ENCODE measurements at regions not wholly inside any gene's neighbourhood (a gene's known extent, or its start where the extent isn't known, plus 50 kb on each side); places are given as distances from the start of the nearest gene placed in this dataset.

GRCh38 chr2:6236317-6236716 is 544.1 kb downstream of the SOX11 start:
- ChIA-PET CTCF (no interaction called here), POLR2A (no interaction called here)
- Histone ChIP-seq H3K36me3 (ENCODE audit: control insufficient read depth, insufficient read depth, low read length) (no peaks in the 10 kb centered on the region), H3K27me3 (ENCODE audit: control insufficient read depth, insufficient read depth, low read length) (no peaks in the 10 kb centered on the region), H3K9me3 (ENCODE audit: control insufficient read depth, insufficient read depth, low read depth, low read length) (no peaks in the 10 kb centered on the region), H3K4me3 (ENCODE audit: low read depth in 2 of 2, low read length in 2 of 2) (no peak overlapping the region), H3K4me1 (ENCODE audit: control insufficient read depth, insufficient read depth, low read length) (no peaks in the 10 kb centered on the region), H3K27ac (ENCODE audit: low read length) (no peak overlapping the region)
- in situ Hi-C loops (cut with HindIII; ENCODE audit: low pct_unique_long_range_greater_than_20kb, low sequenced_read_pairs) (no loop called here), intact Hi-C loops (cut with micrococcal nuclease; ENCODE audit: unreplicated experiment) (no loop called here)
- no peak for TF ChIP-seq SIN3A (IDR thresholded peaks at IDR 0.05; ENCODE audit: borderline replicate concordance, insufficient read depth, low read depth, low read length)
- no peak for TF ChIP-seq CTCF (IDR thresholded peaks at IDR 0.05)
- TF ChIP-seq POLR2AphosphoS5 (IDR thresholded peaks at IDR 0.05; ENCODE audit: low read depth, low read length): no peak
- no peak for TF ChIP-seq REST (IDR thresholded peaks at IDR 0.05; ENCODE audit: insufficient read depth in 1 of 2, low read depth in 2 of 2, low read length in 1 of 2)
- no peak for TF ChIP-seq TCF7L2 (IDR thresholded peaks at IDR 0.05; ENCODE audit: low read depth, low read length)
- no peak for ATAC-seq
- no TSS peak for BruUV-seq (replicated peaks)
- DNase-seq (ENCODE audit: low read depth, low spot score): no peak

- in situ Hi-C loops (cut with HindIII; ENCODE audit: low pct_unique_long_range_greater_than_20kb, low sequenced_read_pairs) (no loop called here), intact Hi-C loops (cut with micrococcal nuclease; ENCODE audit: unreplicated experiment) (no loop called here)
- ATAC-seq (no peak), DNase-seq (ENCODE audit: low read depth, low spot score) (no peak)
- H3K4me3 ChIP-seq (ENCODE audit: low read depth in 2 of 2, low read length in 2 of 2): no peak overlapping the region
- ChIA-PET POLR2A (no interaction called here), CTCF (no interaction called here)
- H3K4me1 ChIP-seq (ENCODE audit: control insufficient read depth, insufficient read depth, low read length): no peaks in the 10 kb centered on the region
- H3K9me3 ChIP-seq (ENCODE audit: control insufficient read depth, insufficient read depth, low read depth, low read length): no peaks in the 10 kb centered on the region
- H3K27me3 ChIP-seq (ENCODE audit: control insufficient read depth, insufficient read depth, low read length): no peaks in the 10 kb centered on the region
- H3K36me3 ChIP-seq (ENCODE audit: control insufficient read depth, insufficient read depth, low read length): no peaks in the 10 kb centered on the region
- H3K27ac ChIP-seq (ENCODE audit: low read length): no peak overlapping the region
- TF ChIP-seq POLR2AphosphoS5 (IDR thresholded peaks at IDR 0.05; ENCODE audit: low read depth, low read length): no peak
- TF ChIP-seq TCF7L2 (IDR thresholded peaks at IDR 0.05; ENCODE audit: low read depth, low read length): no peak
- TF ChIP-seq REST (IDR thresholded peaks at IDR 0.05; ENCODE audit: insufficient read depth in 1 of 2, low read depth in 2 of 2, low read length in 1 of 2): no peak
- TF ChIP-seq SIN3A (IDR thresholded peaks at IDR 0.05; ENCODE audit: borderline replicate concordance, insufficient read depth, low read depth, low read length): no peak
- no peak for TF ChIP-seq CTCF (IDR thresholded peaks at IDR 0.05)
- BruUV-seq (replicated peaks): no TSS peak
Observed at GRCh38 chr2:6237039-6237660, 545.0 kb downstream of the SOX11 start.
